ENCODE measurements at regions not wholly inside any gene's neighbourhood (a gene's known extent, or its start where the extent isn't known, plus 50 kb on each side); places are given as distances from the start of the nearest gene placed in this dataset.

DNA sequence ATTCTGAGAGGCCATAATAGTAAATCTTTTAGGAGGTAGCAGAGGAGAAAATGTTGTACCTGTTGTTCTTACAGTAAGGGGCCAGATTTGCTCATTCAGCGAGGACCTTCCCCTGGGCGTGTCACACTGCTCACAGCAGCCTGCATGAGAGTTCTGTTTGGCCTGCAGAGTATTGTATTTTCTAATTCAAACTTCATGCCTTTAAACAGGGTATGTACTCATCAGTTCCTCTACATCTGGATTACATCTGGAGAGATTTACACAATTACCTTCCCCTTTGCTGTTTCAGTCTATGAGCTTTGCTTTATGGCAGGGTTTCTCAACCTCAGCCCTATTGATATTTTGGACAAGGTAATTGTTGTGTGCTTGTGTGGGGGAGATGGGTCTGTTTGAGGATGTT lies 170.9 kb upstream of the STK32A start:
- TF ChIP-seq, protein P1, sequence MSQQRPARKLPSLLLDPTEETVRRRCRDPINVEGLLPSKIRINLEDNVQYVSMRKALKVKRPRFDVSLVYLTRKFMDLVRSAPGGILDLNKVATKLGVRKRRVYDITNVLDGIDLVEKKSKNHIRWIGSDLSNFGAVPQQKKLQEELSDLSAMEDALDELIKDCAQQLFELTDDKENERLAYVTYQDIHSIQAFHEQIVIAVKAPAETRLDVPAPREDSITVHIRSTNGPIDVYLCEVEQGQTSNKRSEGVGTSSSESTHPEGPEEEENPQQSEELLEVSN (IDR thresholded peaks at IDR 0.05; ENCODE audit: borderline replicate concordance, low read depth) = no peak
- TF ChIP-seq, protein P2, sequence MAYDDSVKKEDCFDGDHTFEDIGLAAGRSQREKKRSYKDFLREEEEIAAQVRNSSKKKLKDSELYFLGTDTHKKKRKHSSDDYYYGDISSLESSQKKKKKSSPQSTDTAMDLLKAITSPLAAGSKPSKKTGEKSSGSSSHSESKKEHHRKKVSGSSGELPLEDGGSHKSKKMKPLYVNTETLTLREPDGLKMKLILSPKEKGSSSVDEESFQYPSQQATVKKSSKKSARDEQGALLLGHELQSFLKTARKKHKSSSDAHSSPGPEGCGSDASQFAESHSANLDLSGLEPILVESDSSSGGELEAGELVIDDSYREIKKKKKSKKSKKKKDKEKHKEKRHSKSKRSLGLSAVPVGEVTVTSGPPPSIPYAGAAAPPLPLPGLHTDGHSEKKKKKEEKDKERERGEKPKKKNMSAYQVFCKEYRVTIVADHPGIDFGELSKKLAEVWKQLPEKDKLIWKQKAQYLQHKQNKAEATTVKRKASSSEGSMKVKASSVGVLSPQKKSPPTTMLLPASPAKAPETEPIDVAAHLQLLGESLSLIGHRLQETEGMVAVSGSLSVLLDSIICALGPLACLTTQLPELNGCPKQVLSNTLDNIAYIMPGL (CRISPR knock-in tag; IDR thresholded peaks at IDR 0.05; ENCODE audit: borderline replicate concordance) = no peak
- TF ChIP-seq EP300 (IDR thresholded peaks at IDR 0.05) = no peak
- no peak for TF ChIP-seq CHD2 (IDR thresholded peaks at IDR 0.05; ENCODE audit: low read length, partially characterized antibody)
- TF ChIP-seq, protein P3, sequence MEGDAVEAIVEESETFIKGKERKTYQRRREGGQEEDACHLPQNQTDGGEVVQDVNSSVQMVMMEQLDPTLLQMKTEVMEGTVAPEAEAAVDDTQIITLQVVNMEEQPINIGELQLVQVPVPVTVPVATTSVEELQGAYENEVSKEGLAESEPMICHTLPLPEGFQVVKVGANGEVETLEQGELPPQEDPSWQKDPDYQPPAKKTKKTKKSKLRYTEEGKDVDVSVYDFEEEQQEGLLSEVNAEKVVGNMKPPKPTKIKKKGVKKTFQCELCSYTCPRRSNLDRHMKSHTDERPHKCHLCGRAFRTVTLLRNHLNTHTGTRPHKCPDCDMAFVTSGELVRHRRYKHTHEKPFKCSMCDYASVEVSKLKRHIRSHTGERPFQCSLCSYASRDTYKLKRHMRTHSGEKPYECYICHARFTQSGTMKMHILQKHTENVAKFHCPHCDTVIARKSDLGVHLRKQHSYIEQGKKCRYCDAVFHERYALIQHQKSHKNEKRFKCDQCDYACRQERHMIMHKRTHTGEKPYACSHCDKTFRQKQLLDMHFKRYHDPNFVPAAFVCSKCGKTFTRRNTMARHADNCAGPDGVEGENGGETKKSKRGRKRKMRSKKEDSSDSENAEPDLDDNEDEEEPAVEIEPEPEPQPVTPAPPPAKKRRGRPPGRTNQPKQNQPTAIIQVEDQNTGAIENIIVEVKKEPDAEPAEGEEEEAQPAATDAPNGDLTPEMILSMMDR (IDR thresholded peaks at IDR 0.05) = no peak
- TF ChIP-seq ZNF302 (CRISPR knock-in tag; IDR thresholded peaks at IDR 0.05) = no peak
- no peak for TF ChIP-seq CEBPB (IDR thresholded peaks at IDR 0.05)
- TF ChIP-seq MAZ (IDR thresholded peaks at IDR 0.05; ENCODE audit: borderline replicate concordance, low read depth, low read length) = no peak
- no peak for TF ChIP-seq NR3C1 (IDR thresholded peaks at IDR 0.05)
- no peak for TF ChIP-seq EHMT2 (IDR thresholded peaks at IDR 0.05; ENCODE audit: low read depth)
- no peak for TF ChIP-seq CBX2 (IDR thresholded peaks at IDR 0.05; ENCODE audit: borderline replicate concordance, low read depth)
- TF ChIP-seq, protein P4, sequence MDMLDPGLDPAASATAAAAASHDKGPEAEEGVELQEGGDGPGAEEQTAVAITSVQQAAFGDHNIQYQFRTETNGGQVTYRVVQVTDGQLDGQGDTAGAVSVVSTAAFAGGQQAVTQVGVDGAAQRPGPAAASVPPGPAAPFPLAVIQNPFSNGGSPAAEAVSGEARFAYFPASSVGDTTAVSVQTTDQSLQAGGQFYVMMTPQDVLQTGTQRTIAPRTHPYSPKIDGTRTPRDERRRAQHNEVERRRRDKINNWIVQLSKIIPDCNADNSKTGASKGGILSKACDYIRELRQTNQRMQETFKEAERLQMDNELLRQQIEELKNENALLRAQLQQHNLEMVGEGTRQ (IDR thresholded peaks at IDR 0.05) = no peak
